ENCODE measurements at regions not wholly inside any gene's neighbourhood (a gene's known extent, or its start where the extent isn't known, plus 50 kb on each side); places are given as distances from the start of the nearest gene placed in this dataset.

DNA sequence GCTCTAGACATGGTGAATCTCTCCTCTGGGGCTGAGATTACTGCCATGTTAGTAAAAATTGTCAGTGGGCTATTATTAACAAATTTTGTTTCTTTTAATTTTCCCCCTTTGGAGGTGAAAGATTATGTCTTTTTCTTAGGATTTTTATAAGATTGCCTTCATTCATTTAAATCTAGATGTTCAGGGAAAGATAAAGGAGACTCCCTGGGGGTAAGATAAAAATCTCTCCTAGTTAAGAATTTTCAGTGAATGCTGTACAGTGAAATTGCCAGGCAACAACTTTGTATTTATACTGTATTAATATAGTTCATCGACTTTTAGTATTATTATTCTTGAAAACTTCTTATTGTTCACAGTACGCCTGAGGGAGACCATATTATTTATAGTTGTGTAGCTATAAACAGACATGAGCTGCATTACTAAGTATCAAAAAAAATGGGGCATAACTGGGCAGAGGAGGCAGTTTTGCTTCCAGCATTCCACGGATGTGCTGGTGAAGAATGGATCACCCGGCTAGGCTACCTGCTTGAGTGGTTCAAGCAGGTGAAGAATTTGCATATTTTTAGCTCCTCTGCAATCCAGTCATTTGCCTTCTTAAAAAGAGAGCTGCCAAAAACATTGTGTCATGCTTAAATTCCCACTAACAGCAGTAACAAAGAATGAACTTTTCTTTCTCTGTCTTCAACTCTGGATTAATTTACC is 552.1 kb downstream of the DNAJB9 start:
- H3K36me3 ChIP-seq (ENCODE audit: control insufficient read depth, insufficient read depth, low read length) = no peaks in the 10 kb centered on the region
- no peak overlapping the region for H3K4me3 ChIP-seq (ENCODE audit: low read depth, low read length)
- no peaks in the 10 kb centered on the region for H3K27me3 ChIP-seq (ENCODE audit: control insufficient read depth, insufficient read depth, low read length)
- no peak for DNase-seq (ENCODE audit: low read depth)
- TF ChIP-seq, protein P1, sequence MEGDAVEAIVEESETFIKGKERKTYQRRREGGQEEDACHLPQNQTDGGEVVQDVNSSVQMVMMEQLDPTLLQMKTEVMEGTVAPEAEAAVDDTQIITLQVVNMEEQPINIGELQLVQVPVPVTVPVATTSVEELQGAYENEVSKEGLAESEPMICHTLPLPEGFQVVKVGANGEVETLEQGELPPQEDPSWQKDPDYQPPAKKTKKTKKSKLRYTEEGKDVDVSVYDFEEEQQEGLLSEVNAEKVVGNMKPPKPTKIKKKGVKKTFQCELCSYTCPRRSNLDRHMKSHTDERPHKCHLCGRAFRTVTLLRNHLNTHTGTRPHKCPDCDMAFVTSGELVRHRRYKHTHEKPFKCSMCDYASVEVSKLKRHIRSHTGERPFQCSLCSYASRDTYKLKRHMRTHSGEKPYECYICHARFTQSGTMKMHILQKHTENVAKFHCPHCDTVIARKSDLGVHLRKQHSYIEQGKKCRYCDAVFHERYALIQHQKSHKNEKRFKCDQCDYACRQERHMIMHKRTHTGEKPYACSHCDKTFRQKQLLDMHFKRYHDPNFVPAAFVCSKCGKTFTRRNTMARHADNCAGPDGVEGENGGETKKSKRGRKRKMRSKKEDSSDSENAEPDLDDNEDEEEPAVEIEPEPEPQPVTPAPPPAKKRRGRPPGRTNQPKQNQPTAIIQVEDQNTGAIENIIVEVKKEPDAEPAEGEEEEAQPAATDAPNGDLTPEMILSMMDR (IDR thresholded peaks at IDR 0.05; ENCODE audit: insufficient read depth, low read length, poor library complexity, severe bottlenecking) = no peak

DNA sequence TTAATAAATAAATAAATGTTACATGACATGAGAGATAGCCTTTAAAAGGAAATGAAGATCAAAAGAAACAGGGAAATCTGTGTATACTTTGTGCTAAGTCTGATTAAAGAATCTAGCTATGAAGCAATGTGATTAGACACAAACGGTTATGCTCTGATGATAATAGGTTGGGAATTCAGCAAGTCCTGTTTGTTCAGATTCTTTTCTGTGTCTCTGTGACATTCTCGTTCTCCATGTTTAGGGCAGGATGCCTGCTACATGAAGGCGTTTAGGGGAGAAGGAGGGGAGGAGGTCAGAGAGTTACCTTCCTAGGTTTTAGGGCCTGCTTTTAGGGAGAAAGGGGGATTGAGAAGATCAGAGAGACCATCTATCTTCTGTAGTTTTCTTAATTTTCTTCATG is 555.3 kb downstream of the DNAJB9 start:
- no peak for DNase-seq (ENCODE audit: low read depth)
- no peak overlapping the region for H3K4me3 ChIP-seq (ENCODE audit: low read depth, low read length)
- no peaks in the 10 kb centered on the region for H3K27me3 ChIP-seq (ENCODE audit: control insufficient read depth, insufficient read depth, low read length)
- TF ChIP-seq, protein P1 (IDR thresholded peaks at IDR 0.05; ENCODE audit: insufficient read depth, low read length, poor library complexity, severe bottlenecking) = no peak
- H3K36me3 ChIP-seq (ENCODE audit: control insufficient read depth, insufficient read depth, low read length) = no peaks in the 10 kb centered on the region

DNA sequence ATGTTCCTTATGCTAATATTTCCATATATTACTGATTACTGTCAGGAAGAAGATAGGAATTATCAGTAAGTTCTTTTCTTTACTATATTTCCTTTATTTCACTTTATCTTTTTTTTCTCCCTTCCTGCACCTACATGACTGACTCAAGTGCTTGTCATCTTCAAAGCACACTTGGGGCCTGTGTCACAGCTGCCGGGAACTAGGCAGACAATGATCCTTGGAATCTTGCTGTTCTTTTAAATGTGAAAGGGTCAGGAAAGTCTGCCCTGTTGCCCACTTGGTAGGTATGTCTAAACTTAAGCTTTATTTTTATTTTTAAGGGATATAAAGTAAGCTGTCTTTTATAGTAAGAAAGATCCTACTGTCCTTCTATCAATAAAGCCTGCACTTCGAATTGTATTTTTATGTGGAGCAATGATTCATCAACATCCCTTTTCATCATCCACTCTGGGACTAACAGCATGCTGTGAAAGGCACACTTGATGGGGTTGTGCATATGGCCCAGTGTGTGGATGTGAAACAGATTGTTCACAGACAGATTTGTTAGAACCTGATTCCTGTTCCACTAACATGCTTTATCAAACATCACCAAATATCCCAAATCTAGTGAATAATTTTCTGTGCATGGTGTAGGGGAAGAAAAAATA is 556.9 kb downstream of the DNAJB9 start:
- no peaks in the 10 kb centered on the region for H3K36me3 ChIP-seq (ENCODE audit: control insufficient read depth, insufficient read depth, low read length)
- no peak overlapping the region for H3K4me3 ChIP-seq (ENCODE audit: low read depth, low read length)
- no peaks in the 10 kb centered on the region for H3K27me3 ChIP-seq (ENCODE audit: control insufficient read depth, insufficient read depth, low read length)
- TF ChIP-seq, protein P1 (IDR thresholded peaks at IDR 0.05; ENCODE audit: insufficient read depth, low read length, poor library complexity, severe bottlenecking) = no peak
- DNase-seq (ENCODE audit: low read depth) = no peak

DNA sequence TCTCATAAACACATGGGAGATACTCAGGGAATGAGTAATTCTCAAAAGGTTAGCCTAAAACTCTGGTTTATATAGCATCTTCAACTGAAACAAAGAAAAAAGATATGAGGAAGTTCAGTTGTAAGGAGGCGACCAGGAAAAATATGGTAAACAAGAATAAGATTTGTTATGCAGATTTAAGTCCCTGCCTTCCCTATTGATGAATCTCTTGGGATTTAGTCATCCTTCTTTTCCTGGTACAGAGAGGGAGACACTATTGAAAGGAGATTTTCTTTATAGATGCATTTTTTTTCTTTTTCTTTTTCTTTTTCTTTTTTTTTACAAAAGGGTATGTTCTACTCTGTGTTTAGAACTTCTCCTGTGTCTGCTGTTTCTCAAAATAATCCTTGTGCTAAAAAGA is 557.5 kb downstream of the DNAJB9 start:
- DNase-seq (ENCODE audit: low read depth) = no peak
- TF ChIP-seq, protein P1 (IDR thresholded peaks at IDR 0.05; ENCODE audit: insufficient read depth, low read length, poor library complexity, severe bottlenecking) = no peak
- Histone ChIP-seq H3K27me3 (ENCODE audit: control insufficient read depth, insufficient read depth, low read length) (no peaks in the 10 kb centered on the region), H3K36me3 (ENCODE audit: control insufficient read depth, insufficient read depth, low read length) (no peaks in the 10 kb centered on the region), H3K4me3 (ENCODE audit: low read depth, low read length) (no peak overlapping the region)

DNA sequence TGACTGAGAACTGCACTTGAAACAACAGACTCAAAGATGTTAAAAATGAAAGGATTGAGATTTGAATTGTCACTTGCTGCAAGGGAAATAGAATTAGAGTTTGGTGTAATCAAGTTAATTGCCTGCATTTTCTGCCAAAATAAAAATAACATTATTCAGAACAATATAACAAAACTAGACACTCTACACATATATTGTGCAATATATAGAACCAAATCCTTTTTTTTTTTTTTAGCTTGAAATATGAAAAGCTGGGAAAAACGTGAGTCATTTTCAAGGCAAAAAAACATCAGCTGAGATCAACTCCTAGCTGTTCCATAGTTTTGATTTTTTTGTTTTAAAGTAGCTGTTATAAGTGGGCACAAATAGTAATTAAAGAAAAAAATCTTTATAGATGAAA is 561.5 kb downstream of the DNAJB9 start:
- TF ChIP-seq, protein P1 (IDR thresholded peaks at IDR 0.05; ENCODE audit: insufficient read depth, low read length, poor library complexity, severe bottlenecking) = no peak
- Histone ChIP-seq H3K36me3 (ENCODE audit: control insufficient read depth, insufficient read depth, low read length) (no peaks in the 10 kb centered on the region), H3K4me3 (ENCODE audit: low read depth, low read length) (no peak overlapping the region), H3K27me3 (ENCODE audit: control insufficient read depth, insufficient read depth, low read length) (no peaks in the 10 kb centered on the region)
- DNase-seq (ENCODE audit: low read depth) = no peak
